ENCODE measurements at regions not wholly inside any gene's neighbourhood (a gene's known extent, or its start where the extent isn't known, plus 50 kb on each side); places are given as distances from the start of the nearest gene placed in this dataset.

GRCh38 chr10:130463104-130463875, 327.1 kb downstream of the GLRX3 start:
- no peak for FAIRE-seq

GRCh38 chr10:130463876-130464364, 327.7 kb downstream of the GLRX3 start:
- no peak for TF ChIP-seq PAX5 (IDR thresholded peaks at IDR 0.05; ENCODE audit: insufficient read depth, low read length, severe bottlenecking)
- TF ChIP-seq POU2F2 (IDR thresholded peaks at IDR 0.05; ENCODE audit: low read depth, low read length): no peak
- TF ChIP-seq SPI1 (IDR thresholded peaks at IDR 0.05; ENCODE audit: low read depth, low read length): no peak
- TF ChIP-seq TAF1 (IDR thresholded peaks at IDR 0.05; ENCODE audit: low read depth, low read length): no peak
- no peak for TF ChIP-seq POLR2A (IDR thresholded peaks at IDR 0.05; ENCODE audit: low read depth, low read length)
- no peak for TF ChIP-seq POLR2AphosphoS5 (IDR thresholded peaks at IDR 0.05; ENCODE audit: low read depth, low read length)
- DNase-seq (ENCODE audit: insufficient read length, low spot score): no peak
- FAIRE-seq: no peak

More at GRCh38 chr10:130463104-130463875, 327.1 kb downstream of the GLRX3 start:
- no peak for TF ChIP-seq PAX5 (IDR thresholded peaks at IDR 0.05; ENCODE audit: insufficient read depth, low read length, severe bottlenecking)
- no peak for TF ChIP-seq SPI1 (IDR thresholded peaks at IDR 0.05; ENCODE audit: low read depth, low read length)
- no peak for TF ChIP-seq POLR2A (IDR thresholded peaks at IDR 0.05; ENCODE audit: low read depth, low read length)
- no peak for TF ChIP-seq POLR2AphosphoS5 (IDR thresholded peaks at IDR 0.05; ENCODE audit: low read depth, low read length)
- no peak for TF ChIP-seq TAF1 (IDR thresholded peaks at IDR 0.05; ENCODE audit: low read depth, low read length)
- TF ChIP-seq POU2F2 (IDR thresholded peaks at IDR 0.05; ENCODE audit: low read depth, low read length): no peak
- no peak for DNase-seq (ENCODE audit: insufficient read length, low spot score)

GRCh38 chr10:130464426-130464825, 328.2 kb downstream of the GLRX3 start:
- TF ChIP-seq POLR2AphosphoS5 (IDR thresholded peaks at IDR 0.05; ENCODE audit: low read depth, low read length) (no peak), POU2F2 (IDR thresholded peaks at IDR 0.05; ENCODE audit: low read depth, low read length) (no peak), POLR2A (IDR thresholded peaks at IDR 0.05; ENCODE audit: low read depth, low read length) (no peak), SPI1 (IDR thresholded peaks at IDR 0.05; ENCODE audit: low read depth, low read length) (no peak), PAX5 (IDR thresholded peaks at IDR 0.05; ENCODE audit: insufficient read depth, low read length, severe bottlenecking) (no peak)
- no peak for FAIRE-seq
- no peak for DNase-seq (ENCODE audit: insufficient read length, low spot score)

- FAIRE-seq (no peak), DNase-seq (ENCODE audit: insufficient read length, low spot score) (no peak)
- TF ChIP-seq POU2F2 (IDR thresholded peaks at IDR 0.05; ENCODE audit: low read depth, low read length) (no peak), POLR2A (IDR thresholded peaks at IDR 0.05; ENCODE audit: low read depth, low read length) (no peak), POLR2AphosphoS5 (IDR thresholded peaks at IDR 0.05; ENCODE audit: low read depth, low read length) (no peak), SPI1 (IDR thresholded peaks at IDR 0.05; ENCODE audit: low read depth, low read length) (no peak), PAX5 (IDR thresholded peaks at IDR 0.05; ENCODE audit: insufficient read depth, low read length, severe bottlenecking) (no peak), TAF1 (IDR thresholded peaks at IDR 0.05; ENCODE audit: low read depth, low read length) (no peak)
These were observed 330.2 kb downstream of the GLRX3 start for GRCh38 chr10:130466271-130466997.

GRCh38 chr10:130470286-130470685, 334.1 kb downstream of the GLRX3 start:
- no peak for DNase-seq (ENCODE audit: insufficient read length, low spot score)
- no peak for TF ChIP-seq POLR2AphosphoS5 (IDR thresholded peaks at IDR 0.05; ENCODE audit: low read depth, low read length)
- no peak for TF ChIP-seq POU2F2 (IDR thresholded peaks at IDR 0.05; ENCODE audit: low read depth, low read length)
- TF ChIP-seq POLR2A (IDR thresholded peaks at IDR 0.05; ENCODE audit: low read depth, low read length): no peak
- no peak for TF ChIP-seq SPI1 (IDR thresholded peaks at IDR 0.05; ENCODE audit: low read depth, low read length)
- TF ChIP-seq TAF1 (IDR thresholded peaks at IDR 0.05; ENCODE audit: low read depth, low read length): no peak
- no peak for TF ChIP-seq PAX5 (IDR thresholded peaks at IDR 0.05; ENCODE audit: insufficient read depth, low read length, severe bottlenecking)
- FAIRE-seq: no peak

GRCh38 chr10:130470973-130471372, 334.8 kb downstream of the GLRX3 start:
- DNase-seq (ENCODE audit: insufficient read length, low spot score) (no peak), FAIRE-seq (no peak)
- no peak for TF ChIP-seq PAX5 (IDR thresholded peaks at IDR 0.05; ENCODE audit: insufficient read depth, low read length, severe bottlenecking)
- TF ChIP-seq SPI1 (IDR thresholded peaks at IDR 0.05; ENCODE audit: low read depth, low read length): no peak
- TF ChIP-seq POLR2AphosphoS5 (IDR thresholded peaks at IDR 0.05; ENCODE audit: low read depth, low read length): no peak
- no peak for TF ChIP-seq TAF1 (IDR thresholded peaks at IDR 0.05; ENCODE audit: low read depth, low read length)
- TF ChIP-seq POLR2A (IDR thresholded peaks at IDR 0.05; ENCODE audit: low read depth, low read length): no peak
- no peak for TF ChIP-seq POU2F2 (IDR thresholded peaks at IDR 0.05; ENCODE audit: low read depth, low read length)

- TF ChIP-seq POLR2AphosphoS5 (IDR thresholded peaks at IDR 0.05; ENCODE audit: low read depth, low read length): no peak
- no peak for TF ChIP-seq PAX5 (IDR thresholded peaks at IDR 0.05; ENCODE audit: insufficient read depth, low read length, severe bottlenecking)
- no peak for TF ChIP-seq TAF1 (IDR thresholded peaks at IDR 0.05; ENCODE audit: low read depth, low read length)
- no peak for TF ChIP-seq POU2F2 (IDR thresholded peaks at IDR 0.05; ENCODE audit: low read depth, low read length)
- no peak for TF ChIP-seq SPI1 (IDR thresholded peaks at IDR 0.05; ENCODE audit: low read depth, low read length)
- no peak for TF ChIP-seq POLR2A (IDR thresholded peaks at IDR 0.05; ENCODE audit: low read depth, low read length)
- FAIRE-seq: no peak
- DNase-seq (ENCODE audit: insufficient read length, low spot score): no peak
These were observed 335.3 kb downstream of the GLRX3 start for GRCh38 chr10:130471486-130471885.

- TF ChIP-seq PAX5 (IDR thresholded peaks at IDR 0.05; ENCODE audit: insufficient read depth, low read length, severe bottlenecking): no peak
- TF ChIP-seq POLR2A (IDR thresholded peaks at IDR 0.05; ENCODE audit: low read depth, low read length): no peak
- TF ChIP-seq SPI1 (IDR thresholded peaks at IDR 0.05; ENCODE audit: low read depth, low read length): no peak
- no peak for TF ChIP-seq POU2F2 (IDR thresholded peaks at IDR 0.05; ENCODE audit: low read depth, low read length)
- no peak for TF ChIP-seq POLR2AphosphoS5 (IDR thresholded peaks at IDR 0.05; ENCODE audit: low read depth, low read length)
- no peak for TF ChIP-seq TAF1 (IDR thresholded peaks at IDR 0.05; ENCODE audit: low read depth, low read length)
- no peak for FAIRE-seq
- no peak for DNase-seq (ENCODE audit: insufficient read length, low spot score)
These were observed 336.0 kb downstream of the GLRX3 start for GRCh38 chr10:130472236-130472635.

GRCh38 chr10:130474591-130474990, 338.4 kb downstream of the GLRX3 start:
- no peak for FAIRE-seq

More at GRCh38 chr10:130474591-130474990, 338.4 kb downstream of the GLRX3 start:
- no peak for TF ChIP-seq POU2F2 (IDR thresholded peaks at IDR 0.05; ENCODE audit: low read depth, low read length)
- no peak for TF ChIP-seq PAX5 (IDR thresholded peaks at IDR 0.05; ENCODE audit: insufficient read depth, low read length, severe bottlenecking)
- TF ChIP-seq POLR2AphosphoS5 (IDR thresholded peaks at IDR 0.05; ENCODE audit: low read depth, low read length): no peak
- no peak for TF ChIP-seq TAF1 (IDR thresholded peaks at IDR 0.05; ENCODE audit: low read depth, low read length)
- TF ChIP-seq SPI1 (IDR thresholded peaks at IDR 0.05; ENCODE audit: low read depth, low read length): no peak
- no peak for TF ChIP-seq POLR2A (IDR thresholded peaks at IDR 0.05; ENCODE audit: low read depth, low read length)
- no peak for DNase-seq (ENCODE audit: insufficient read length, low spot score)
